NCI-H748 (cell line): ENCODE measurements at regions not wholly inside any gene's neighbourhood (a gene's known extent, or its start where the extent isn't known, plus 50 kb on each side); places are given as distances from the start of the nearest gene placed in this dataset.

Experiments used
- DNase-seq: peaks from one replicate; lab custom pipeline; 2025; ENCODE audit not compliant: unreplicated experiment; lab: John Stamatoyannopoulos, UW

DNA sequence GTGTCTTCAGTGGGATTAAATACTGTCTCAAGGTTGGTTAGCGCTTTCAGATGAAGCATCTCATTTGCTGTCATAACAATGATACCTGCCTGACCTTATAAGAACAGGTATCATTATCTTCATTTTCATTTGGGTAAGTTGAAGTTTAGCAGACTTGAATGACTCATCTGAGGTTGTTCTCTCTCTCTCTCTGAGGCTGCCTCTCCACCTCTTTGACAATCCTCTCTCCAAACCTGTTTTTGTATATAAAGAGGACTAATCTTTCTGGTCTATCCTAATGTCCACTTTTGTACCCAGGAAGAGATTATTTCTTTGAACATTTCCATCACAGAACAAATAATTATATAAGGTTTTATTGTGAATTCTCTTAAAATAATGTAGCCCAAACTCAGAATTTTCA is 291.4 kb downstream of the KLF6 start:
- no peak for DNase-seq

DNA sequence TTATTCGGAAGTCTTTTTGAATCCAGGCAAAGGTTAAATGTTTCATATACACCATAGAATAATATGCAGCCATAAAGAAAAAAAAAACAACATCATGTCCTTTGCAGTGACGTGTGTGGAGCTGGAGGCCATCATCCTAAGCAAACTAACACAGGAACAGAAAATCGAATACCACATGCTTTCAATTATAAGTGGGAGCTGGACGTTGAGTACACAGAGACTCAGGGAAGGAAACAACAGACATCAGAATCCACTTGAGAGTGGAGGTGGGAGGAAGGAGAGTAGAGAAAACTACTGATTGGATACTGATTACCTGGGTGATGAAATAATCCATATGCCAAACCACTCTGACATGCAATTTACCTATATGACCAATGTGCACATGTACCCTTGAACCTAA is 293.4 kb downstream of the KLF6 start:
- DNase-seq, result peak; percentile 8

DNA sequence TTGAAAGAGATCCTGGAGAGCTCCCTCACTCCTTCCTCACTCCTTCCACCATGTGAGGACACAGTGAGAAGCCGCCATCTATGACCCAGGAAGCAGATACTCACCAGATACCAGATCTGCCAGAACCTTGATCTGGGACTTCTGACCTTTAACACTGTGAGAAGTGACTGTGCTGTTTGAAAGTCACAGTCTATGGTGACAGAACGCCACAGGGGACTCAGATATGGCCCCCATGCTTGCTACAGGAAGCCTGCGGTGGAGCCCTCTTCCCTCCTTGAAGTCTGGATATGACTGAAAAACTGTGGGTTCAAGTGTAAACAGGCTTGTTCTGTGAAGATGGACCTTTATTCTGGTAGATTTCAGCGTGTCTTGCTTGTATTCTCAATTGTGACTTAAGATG is 297.8 kb downstream of the KLF6 start:
- no peak for DNase-seq

DNA sequence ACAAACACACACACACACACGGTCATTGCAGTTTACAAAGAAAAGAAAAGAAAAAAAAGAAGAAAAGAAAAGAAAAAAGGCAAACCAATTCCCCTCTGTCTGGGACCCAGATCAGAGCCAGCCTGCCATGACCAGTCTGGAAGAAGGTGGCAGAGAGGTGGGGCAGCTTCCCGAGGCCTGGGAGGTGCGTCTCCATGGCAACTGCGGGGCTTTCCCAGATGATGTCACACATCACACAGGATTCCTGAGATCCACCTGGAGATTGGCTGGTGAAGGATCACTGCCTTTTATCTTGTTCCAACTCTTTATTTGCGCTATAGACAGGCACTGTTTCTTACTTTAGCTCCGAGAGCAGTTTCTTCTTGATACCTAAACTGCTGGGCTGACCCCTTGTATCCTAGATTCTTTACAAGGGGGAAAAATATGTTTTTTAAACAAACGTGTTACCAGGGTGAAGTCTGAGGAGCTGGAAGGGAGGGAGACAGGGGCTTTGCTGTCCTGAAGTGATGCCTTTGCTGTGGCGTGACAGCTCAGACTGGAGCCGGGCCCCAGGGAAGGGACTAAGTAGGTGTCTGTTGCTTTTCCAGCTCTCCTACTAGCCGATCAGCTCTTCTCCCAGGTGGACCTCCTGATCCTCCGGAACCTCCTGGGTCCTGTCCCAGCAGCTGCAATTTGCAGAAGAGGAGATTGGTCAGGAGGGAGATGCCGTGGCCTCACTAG is 298.5 kb downstream of the KLF6 start:
- peak; percentile 88 for DNase-seq

DNA sequence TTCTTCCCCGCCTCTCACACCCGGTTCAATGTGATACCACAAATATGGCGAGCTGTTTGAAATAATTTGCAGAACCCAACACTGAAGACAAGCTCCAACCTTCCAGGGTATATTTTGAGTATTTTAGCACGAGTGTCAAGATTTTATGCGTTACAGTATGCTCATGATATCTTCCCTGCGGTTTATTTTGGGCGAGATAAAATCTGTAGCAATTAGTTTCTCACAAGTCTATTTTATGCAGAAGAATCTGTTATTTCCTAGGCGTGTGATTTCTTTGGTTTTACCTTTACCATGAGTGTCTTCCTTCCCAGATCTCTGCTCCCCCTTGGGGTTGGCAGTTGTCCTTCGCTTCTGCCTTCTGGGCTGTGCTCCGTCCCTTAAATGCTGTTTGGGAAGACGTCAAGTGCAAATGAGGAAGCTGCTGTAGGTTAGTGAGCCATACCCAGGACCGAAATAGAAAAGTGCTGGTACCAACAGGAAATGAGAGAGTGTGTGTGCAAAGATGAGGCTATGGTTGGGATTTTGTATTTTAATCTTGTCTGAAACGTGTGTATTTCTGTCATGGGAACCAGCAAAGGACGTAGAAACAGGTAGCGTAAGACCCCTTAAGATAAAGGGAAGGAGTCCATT is 299.8 kb downstream of the KLF6 start:
- no peak for DNase-seq

DNA sequence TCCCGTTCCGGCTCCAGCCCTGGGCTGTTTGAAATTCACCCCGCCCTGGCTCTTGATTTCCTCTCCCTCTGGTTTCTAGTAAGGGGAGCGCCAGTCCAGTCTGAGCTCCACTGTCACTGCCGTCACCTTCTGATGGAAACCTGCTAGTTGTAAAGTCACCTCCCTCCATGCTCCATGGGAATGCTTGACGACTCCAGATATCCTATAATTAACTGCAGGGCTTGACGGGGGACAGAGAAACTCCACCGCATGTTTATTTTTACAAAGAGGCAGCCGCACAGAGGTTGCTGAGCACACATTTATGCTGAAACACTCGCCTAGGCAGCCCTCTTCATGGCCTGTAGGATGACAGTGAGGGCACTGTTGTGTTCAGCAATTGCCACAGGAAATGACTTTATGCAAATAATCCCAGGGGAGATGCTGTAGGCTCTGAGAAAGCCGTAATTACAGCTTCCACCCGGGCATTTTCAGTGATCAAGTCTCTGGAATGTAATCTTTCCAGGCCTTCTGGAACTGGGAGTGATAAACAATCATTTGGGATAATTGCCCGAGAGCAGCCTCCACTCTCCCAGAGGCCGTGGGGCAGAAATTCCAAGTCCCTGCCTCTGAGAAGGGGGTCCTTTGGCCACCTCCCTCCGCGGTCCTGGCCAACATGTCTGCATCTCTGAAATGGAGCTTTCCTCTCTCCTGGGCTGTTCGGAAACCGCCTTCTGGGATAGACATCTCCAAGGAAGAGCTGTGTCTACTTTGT is 300.5 kb downstream of the KLF6 start:
- DNase-seq, result peak; percentile 41

DNA sequence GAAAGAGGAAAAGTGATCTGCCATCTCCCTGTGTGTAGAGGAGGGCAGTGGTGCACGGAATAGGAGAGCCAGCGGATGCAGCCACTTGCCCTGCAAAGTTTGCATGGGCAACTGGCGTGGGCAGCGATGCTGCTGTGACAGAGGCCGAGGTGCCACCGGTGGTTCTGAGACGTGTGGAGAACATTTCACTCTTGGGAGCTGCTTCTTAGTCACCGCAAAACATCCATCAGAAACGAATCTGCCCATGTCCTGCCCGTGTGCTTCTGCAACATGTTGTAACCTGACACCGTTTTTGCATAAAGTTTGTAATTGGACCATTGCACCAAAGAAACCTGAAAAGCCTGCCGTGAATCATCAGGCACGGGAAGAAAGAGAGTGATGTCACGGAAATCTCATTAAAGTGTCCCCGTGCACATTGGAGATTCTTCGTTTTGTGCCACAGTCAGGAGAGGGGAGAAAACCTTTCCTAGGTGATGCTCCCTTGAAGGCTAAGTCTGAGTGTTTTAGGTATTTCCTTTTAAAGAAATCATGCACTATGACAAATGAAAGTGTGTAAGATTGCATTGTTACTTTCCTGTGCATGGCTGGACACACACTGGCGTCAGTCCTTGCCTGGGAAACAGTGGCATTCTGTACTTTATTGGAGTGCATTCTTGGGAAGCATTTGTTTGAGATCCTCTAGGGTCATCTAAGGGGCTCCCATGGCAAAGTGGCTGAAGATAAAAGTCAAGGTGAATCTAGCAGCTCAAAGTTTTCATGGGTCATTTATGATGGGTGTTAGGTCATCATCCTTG is 302.6 kb downstream of the KLF6 start:
- peak; percentile 91 for DNase-seq

DNA sequence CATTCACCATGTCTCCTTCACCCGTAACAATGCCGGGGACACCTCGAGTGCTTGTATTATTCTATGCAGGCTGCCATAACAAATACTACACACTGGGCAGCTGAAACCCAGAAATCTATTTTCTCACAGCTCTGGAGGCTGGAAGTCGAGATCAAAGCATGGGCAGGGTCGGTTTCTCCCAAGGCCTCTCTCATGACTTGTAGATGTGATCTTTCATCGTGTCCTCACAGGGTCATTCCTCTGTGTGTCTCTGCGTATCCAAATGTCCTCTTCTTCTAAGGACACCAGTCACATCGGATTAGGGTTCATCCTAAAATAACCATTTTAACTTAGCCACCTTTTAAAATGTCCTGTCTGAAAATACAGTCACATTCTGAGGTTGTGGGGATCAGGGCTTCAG is 303.5 kb downstream of the KLF6 start:
- no peak for DNase-seq

DNA sequence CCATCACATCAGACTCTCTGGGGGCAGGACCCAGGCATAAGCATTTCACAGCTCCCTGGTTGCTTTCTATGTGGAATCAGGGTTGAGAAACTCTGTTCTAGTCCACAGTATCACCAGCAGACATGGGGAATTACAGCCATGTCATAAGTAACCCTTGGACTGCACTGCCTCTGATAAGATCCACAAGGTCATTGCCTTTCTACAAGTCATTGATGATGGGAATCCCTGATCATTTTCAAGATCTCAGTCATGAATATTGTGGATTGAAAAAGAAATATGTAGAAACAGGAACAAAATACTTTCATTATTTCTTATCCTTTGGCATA is 304.1 kb downstream of the KLF6 start:
- no peak for DNase-seq

DNA sequence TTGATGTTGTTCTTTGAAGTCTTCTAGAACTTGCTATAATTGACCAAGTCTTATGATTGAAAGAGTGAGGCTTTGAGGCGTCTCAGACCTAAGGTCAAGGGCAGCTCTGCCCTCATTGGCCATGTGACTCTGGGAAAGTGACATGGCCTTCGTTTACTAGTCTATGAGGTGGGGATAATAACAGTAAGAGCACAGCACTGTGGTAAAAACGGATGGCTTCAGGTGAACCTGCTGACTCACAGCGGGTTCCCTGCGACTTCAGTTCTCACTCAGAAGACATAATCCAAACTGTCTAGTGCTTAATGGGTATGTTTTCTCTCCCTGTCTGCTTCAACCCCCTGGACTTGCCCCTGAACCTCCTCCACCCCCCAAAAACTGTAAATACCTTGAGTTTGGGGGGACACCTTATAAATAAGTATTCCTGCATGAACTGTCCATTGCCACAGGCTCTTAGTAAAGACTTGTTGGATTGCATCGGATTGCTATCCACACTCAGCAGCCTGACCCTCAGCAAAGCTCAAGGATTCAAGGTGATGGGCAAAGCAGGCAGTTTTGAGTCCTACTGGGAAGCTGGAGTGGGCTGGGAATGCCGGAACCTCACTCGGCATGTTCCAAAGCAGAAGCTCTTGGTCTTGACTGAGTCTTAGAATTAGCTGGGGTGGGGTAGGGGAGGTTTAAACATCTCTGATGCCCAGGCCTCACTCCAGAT is 304.6 kb downstream of the KLF6 start:
- no peak for DNase-seq

DNA sequence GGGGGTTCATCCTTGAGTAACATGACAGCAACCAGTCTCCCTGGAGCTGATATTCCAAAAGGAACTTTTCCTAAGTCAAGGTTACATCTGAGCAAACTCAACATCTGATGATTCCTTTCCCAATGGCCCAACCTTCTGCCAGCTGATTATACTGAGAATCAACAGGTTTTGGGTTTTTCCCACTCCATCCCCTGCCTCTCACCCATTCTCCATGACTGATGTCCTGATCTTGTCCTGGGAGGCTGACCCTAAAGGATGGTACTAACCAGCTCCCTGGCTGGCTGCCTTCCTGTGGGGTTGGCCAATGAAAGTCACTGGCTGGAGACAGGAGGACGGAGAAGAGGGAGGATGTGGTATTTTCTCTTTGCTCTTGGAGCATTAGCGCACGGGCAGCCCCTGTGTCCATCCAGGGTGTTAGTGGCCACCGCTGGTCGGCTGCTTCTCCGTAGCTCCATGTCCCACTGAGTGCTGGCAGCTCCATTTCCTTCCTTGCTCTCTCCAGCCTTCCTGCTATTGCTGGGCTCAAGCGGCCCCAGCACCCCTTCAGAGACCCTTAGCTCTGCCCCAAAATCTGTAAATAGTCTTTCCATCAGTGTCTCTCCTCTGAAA is 306.2 kb upstream of the PITRM1 start:
- DNase-seq, result no peak

DNA sequence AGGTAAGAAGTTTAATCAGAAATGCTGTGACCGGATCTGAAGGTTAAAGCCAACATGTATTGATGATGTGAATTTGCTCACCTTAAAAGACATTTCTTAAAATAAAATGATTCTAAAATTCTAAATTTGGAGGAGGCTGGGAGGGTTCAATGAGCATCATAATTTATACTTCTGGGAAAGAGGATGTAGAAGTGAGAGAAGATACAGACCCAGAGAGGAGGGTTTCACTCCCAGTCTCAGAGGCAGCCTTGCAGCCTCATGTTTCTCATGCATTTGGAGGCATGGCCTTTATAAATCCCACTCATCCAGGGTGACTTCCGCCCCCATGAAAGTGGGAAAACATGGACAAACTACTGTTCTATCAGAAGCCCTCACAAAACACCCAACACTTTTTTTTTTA is 305.6 kb upstream of the PITRM1 start:
- no peak for DNase-seq

DNA sequence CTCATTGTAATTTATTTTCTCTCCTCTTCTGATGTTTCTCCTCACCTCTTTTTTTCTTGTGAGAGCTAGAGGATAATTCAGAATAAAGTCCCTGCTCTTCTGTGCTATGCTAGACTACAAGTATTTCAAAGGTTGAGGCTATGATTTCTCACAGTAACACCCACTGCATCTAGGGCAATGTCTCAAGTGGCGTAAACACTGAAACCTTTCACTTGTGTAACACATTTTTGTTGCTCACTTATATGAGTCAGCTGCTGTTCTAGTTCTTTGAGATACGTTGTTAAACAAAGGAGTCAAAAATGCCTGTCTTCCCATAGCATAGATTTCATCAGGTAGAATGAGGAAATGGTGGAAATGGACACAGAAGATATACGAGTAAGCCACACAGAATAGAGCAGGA is 305.1 kb upstream of the PITRM1 start:
- DNase-seq, result no peak

DNA sequence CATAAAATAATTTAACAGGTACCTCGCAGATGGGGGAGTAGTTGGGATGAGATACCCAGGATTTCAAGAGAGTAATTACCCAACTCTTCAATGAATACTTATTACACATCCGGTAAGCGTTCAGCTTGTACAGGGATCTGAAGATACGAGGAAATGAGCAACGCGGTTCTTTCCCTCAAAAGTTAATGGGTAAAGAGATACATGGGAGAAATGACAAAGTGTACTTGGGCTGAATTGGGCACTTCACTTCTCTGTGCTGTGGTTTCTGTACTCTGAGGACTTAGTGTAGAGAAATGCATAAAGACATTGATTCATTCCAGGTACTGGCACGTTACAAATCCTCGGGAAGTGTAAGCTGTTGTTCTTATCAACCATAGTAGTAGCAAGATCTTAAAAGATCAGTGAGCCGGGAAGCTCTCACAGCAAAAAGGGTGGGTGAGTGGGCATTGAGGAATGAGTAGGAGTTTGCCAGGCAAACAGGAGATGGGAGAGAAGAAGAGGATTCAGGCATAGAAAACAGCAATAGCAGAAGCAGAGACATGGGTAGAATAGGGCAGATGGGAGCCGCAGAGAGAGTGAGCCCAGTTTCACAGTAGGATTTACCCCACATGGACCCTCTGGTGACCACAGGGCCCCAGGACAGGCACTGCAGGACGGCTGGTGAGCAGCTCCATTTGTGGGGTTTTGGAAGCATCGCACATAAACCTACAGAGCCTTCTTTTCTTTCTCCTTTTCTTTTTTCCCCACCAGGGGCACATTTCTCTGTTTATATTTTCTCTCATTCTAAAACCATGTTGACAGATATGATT is 304.3 kb upstream of the PITRM1 start:
- no peak for DNase-seq

DNA sequence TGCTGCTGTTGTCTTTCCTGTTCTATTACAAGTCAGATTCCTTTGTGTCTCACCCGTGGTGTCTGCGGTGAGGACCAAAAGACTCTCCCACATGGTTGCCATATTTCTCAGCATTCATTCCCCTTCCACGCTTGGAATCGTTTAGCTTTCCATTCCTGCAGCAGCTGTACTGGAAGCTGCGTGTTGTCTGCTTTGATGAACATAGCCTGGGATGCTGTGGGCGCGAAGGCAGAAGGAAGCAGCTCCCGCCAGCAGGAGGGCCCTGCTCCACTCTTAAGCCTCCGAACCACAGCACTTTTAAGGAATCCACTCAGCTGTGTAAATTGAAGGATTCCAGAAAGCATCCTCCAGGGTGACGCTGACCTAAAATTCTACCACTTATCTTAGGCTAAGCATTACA is 303.6 kb upstream of the PITRM1 start:
- no peak for DNase-seq

DNA sequence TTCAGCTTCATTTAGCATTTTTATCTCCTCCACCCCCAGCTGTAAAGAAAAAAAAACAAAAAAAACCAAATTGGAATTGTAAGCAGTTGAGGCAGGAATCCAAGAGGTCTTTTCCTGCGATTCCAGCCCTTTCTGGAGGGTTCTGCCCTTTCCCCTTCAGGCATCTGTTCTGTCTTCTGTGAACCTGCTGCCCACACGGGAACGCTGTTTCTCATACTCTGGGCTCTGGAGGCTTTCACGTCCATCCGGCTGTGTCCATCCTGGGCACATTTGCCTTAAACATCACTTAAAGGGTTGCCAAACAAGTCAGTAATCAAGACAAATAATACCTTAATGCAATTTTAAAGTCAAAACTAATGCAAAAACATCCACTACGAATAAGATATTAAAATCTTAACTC is 302.8 kb upstream of the PITRM1 start:
- DNase-seq, result no peak

DNA sequence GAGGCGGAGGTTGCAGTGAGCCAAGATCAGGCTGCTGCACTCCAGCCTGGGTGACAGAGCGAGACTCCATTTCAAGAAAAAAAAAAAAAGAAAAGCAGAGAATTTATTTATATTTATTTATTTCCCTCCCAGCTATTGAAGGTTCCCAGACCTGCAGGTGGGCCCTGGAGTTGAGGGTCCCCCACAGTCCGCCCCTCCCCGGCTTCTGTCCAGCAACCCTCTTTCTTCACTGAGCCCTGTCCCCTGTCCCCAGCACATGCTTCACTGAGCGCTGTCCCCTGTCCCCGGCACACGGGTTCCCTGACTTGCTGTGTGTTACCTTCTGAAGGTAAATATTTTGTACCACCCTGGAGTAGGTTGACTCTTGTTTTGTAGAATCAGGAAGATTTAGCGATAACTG is 301.7 kb upstream of the PITRM1 start:
- no peak for DNase-seq

DNA sequence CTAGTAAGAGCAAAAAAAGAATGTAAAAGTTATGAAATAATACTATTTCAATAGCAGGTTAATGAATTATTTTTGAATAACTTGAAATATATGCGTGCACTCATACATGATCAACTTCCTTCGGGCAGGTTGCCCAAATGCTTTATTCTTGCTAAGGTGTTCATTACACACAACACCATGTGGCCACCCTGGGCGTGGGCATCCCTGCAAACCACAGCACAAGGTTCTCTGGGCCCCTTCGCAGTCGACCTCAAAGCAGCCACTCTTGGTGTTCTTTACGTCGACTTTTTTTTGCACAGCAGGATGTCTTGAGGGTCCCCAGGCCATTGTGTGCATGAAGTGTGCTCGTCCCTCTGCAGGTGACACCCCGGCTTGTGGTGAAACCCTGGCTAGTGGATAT is 300.7 kb upstream of the PITRM1 start:
- no peak for DNase-seq

DNA sequence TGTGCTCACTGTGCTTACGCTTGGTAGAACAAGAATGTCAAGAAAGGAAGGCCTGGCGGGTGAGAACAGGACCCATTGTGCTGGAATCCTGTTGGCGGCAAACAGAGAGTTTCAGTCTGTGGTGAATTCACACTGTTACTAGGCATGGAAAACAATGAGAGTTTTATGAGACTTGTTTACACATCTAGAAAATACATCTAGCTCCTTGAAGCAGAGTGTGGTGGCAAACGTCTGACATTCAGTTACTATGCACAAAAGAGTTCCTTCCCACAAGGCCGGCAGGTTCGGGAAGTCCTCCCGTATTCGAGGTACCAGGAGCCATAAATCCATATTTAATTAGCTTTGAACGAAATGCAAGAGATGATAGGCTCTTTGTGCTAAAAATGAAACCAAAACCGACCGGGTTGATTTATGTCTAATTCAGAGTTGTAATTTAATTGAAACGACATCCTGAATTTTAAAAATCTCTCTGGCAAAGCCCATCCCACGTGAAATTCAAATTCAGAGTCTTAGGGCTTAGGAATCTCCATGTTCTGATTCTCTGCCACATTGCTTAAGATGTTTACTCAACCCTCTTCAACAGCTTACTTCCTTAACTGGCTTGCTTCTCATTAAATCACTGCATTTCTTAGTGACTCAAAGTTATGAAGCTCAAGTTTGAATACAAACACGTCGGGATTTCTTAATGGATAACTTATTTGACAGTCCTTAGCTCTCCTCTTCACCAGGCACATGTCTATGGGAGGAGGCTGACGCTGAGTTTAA is 299.9 kb upstream of the PITRM1 start:
- no peak for DNase-seq
